Left ventricle myocardium inferior (tissue), 1 donor: ENCODE measurements at regions not wholly inside any gene's neighbourhood (a gene's known extent, or its start where the extent isn't known, plus 50 kb on each side); places are given as distances from the start of the nearest gene placed in this dataset.
"Not testable (repeated sequence)": the region's sequence is repeated elsewhere in the genome, so short reads cannot be mapped to it uniquely, and the experiment has no call there.

Source experiments
- DNase-seq: peaks from one replicate; pipeline ENCODE4 v3.0.0-alpha.2; 2020
- H3K27ac ChIP-seq: fragments of 200-600 bp; replicated peaks from 2 replicates; pipeline ENCODE4 v1.8.0; 2021
- H3K27me3 ChIP-seq: fragments of 200-600 bp; 2 replicates; pipeline ENCODE4 v1.8.0; 2021; ENCODE audit warnings: low read depth
- H3K36me3 ChIP-seq: fragments of 200-600 bp; 2 replicates; pipeline ENCODE4 v1.8.0; 2021
- H3K4me1 ChIP-seq: fragments of 200-600 bp; 2 replicates; pipeline ENCODE4 v1.8.0; 2021
- H3K4me3 ChIP-seq: fragments of 200-600 bp; 2 replicates; pipeline ENCODE4 v1.8.0; 2021; ENCODE audit warnings: mild to moderate bottlenecking, moderate library complexity
- H3K9me3 ChIP-seq: fragments of 200-600 bp; replicated peaks from 2 replicates; pipeline ENCODE4 v1.8.0; 2021
- intact Hi-C: fragments of 100-400 bp; cut with micrococcal nuclease; formaldehyde crosslinking; loops from one replicate; pipeline ENCODE4 v1.11.0; 2022
- TF ChIP-seq, protein P1 (sequence below): fragments of 200-600 bp; IDR thresholded peaks from 2 replicates; pipeline ENCODE4 v1.8.0; 2021; ENCODE audit warnings: antibody characterized with exemption, mild to moderate bottlenecking, borderline replicate concordance
- donor health status: DM: no; HTN: yes; CAD: no; lungs with severe emphysema.

DNA sequence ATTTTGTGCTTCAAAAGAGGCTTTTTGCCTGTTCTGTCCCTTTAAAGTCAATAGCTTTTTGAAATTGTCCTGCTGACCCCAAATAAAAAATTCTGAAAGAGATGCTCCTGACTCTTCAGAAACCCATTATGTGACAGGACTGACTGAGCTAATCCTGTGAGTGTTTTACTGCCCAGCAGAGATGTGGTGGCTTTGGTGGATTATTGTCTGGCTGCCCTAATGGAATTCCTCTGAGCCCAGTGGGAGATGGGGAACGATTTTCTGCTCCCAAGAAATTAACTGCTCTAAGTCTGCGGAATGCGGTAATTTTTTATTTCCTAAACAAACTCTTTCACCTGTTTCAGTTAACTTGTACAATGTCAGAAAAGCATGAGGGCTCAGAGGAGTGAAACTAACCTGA lies 258.2 kb downstream of the IKZF2 start:
- DNase-seq = no peak
- TF ChIP-seq, protein P1, sequence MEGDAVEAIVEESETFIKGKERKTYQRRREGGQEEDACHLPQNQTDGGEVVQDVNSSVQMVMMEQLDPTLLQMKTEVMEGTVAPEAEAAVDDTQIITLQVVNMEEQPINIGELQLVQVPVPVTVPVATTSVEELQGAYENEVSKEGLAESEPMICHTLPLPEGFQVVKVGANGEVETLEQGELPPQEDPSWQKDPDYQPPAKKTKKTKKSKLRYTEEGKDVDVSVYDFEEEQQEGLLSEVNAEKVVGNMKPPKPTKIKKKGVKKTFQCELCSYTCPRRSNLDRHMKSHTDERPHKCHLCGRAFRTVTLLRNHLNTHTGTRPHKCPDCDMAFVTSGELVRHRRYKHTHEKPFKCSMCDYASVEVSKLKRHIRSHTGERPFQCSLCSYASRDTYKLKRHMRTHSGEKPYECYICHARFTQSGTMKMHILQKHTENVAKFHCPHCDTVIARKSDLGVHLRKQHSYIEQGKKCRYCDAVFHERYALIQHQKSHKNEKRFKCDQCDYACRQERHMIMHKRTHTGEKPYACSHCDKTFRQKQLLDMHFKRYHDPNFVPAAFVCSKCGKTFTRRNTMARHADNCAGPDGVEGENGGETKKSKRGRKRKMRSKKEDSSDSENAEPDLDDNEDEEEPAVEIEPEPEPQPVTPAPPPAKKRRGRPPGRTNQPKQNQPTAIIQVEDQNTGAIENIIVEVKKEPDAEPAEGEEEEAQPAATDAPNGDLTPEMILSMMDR = no peak
- no peaks in the 10 kb centered on the region for H3K27me3 ChIP-seq
- peaks cover 4% of the 10 kb centered on the region for H3K4me1 ChIP-seq
- intact Hi-C loops = loop anchor here (5.0 to 10.0 kb wide), 2 partner anchors 118 to 206 kb away; no protein-coding TSS in a partner anchor
- no peak overlapping the region for H3K27ac ChIP-seq
- H3K36me3 ChIP-seq = no peaks in the 10 kb centered on the region
- no peak overlapping the region for H3K4me3 ChIP-seq
- no peaks in the 10 kb centered on the region for H3K9me3 ChIP-seq

DNA sequence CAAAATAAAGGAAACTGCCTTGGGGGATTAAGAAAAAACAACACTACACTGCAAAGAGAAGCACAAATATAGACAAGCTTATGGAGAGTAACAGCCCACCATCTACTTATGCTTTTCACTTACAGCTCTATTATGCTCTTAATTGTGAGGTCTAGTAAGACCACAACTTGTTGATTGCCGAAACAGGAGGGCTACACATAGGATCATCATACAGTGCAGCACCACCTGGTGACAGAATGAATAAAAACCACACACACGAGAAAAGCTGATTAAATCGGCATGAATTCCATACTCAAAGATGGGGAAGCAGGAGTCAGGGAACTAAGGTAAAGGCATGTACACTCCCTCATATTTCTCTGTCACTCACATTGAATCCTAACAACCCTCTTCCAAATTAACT lies 259.2 kb downstream of the IKZF2 start:
- Histone ChIP-seq H3K27me3 (no peaks in the 10 kb centered on the region), H3K36me3 (no peaks in the 10 kb centered on the region), H3K27ac (no peak overlapping the region), H3K9me3 (no peaks in the 10 kb centered on the region), H3K4me3 (no peak overlapping the region), H3K4me1 (peaks cover 4% of the 10 kb centered on the region)
- intact Hi-C loops = loop anchor here (5.0 to 10.0 kb wide), 2 partner anchors 117 to 205 kb away; no protein-coding TSS in a partner anchor
- TF ChIP-seq, protein P1 = peak; percentile 49
- no peak for DNase-seq

DNA sequence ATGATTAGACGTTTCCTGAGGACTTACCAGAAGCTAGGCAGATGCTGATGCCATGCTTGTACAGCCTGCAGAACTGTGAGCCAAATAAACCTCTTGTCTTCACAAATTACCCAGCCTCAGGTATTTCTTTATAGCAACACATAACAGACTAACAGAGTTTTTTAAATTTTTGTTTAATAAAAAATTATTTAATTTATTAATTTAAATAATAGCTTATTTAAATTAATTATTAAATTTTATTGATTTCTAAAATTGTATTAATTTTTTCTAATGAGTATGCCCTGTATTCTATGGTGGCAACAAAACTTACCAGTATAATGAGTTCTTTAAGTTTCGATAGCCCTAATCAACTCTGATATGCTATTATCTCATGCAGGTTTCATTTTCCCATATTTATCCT lies 259.8 kb downstream of the IKZF2 start:
- peaks cover 4% of the 10 kb centered on the region for H3K9me3 ChIP-seq
- peaks cover 4% of the 10 kb centered on the region for H3K4me1 ChIP-seq
- H3K36me3 ChIP-seq = no peaks in the 10 kb centered on the region
- intact Hi-C loops = loop anchor here (5.0 to 10.0 kb wide), 2 partner anchors 117 to 204 kb away; no protein-coding TSS in a partner anchor
- TF ChIP-seq, protein P1 = no peak
- DNase-seq = no peak
- no peak overlapping the region for H3K27ac ChIP-seq
- H3K27me3 ChIP-seq = no peaks in the 10 kb centered on the region
- no peak overlapping the region for H3K4me3 ChIP-seq

DNA sequence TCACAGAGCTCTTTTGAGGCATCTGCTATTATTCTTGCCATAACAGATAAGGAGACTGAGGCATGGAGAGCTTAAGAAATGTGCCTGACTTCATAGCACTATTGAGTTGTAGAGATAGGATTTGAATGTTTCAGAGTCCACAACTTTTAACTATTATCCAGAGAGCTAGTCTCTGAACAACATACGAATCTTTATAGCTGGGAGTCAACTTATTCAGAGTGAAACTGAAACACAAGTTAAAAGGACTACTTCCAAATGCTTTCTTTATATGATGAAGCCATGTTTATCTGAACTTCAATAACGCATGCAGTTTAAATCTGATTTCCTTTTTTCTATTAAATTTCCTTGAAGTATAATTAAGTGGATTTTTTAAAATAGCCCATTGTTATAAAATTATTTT lies 268.8 kb downstream of the IKZF2 start:
- H3K4me1 ChIP-seq = no peaks in the 10 kb centered on the region
- H3K36me3 ChIP-seq = no peaks in the 10 kb centered on the region
- TF ChIP-seq, protein P1 = no peak
- H3K27me3 ChIP-seq = no peaks in the 10 kb centered on the region
- peaks cover 29% of the 10 kb centered on the region for H3K9me3 ChIP-seq
- no peak overlapping the region for H3K4me3 ChIP-seq
- no peak for DNase-seq
- intact Hi-C loops = no loop called here
- H3K27ac ChIP-seq = no peak overlapping the region

DNA sequence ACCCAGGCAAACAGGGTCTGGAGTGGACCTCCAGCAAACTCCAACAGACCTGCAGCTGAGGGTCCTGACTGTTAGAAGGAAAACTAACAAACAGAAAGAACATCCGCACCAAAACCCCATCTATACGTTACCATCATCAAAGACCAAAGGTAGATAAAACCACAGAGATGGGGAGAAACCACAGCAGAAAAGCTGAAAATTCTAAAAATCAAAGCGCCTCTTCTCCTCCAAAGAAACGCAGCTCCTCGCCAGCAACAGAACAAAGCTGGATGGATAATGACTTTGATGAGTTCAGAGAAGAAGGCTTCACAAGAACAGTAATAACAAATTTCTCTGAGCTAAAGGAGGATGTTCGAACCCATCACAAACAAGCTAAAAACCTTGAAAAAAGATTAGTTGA lies 274.9 kb downstream of the IKZF2 start:
- H3K27ac ChIP-seq, H3K36me3 ChIP-seq, H3K4me3 ChIP-seq, intact Hi-C loops, H3K4me1 ChIP-seq, H3K27me3 ChIP-seq, DNase-seq: not testable (repeated sequence)
- H3K9me3 ChIP-seq = peaks cover 16% of the 10 kb centered on the region

DNA sequence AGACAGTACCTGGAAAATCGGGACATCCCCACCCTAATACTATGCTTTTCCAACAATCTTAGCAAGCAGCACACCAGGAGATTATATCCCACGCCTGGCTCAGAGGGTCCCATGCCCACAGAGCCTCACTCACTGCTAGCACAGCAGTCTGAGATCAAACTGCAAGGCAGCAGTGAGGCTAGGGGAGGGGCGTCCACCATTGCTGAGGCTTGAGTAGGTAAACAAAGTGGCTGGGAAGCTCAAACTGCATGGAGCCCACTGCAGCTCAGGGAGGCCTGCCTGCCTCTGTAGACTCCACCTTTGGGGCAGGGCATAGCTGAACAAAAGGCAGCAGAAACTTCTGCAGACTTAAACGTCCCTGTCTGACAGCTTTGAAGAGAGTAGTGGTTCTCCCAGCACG lies 275.5 kb downstream of the IKZF2 start:
- H3K4me1 ChIP-seq, H3K27me3 ChIP-seq, H3K27ac ChIP-seq, H3K36me3 ChIP-seq, DNase-seq, H3K4me3 ChIP-seq, intact Hi-C loops: not testable (repeated sequence)
- H3K9me3 ChIP-seq = peaks cover 16% of the 10 kb centered on the region

DNA sequence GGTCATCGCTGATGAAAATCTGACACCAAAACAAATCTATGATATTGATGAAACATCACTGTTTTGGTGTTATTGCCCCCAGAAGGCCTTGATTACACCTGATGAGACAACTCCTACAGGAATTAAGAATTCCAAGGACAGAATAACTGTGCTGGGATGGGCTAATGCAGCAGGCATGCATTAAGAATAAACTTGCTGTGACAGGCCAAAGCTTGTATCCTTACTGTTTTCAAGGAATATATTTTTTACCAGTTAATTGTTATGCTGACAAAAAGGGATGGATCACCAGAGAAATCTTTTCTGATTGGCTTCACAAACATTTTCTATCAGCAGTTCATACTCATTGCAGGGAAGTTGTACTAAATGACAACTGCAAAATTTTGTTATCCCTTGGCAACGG lies 278.2 kb downstream of the IKZF2 start:
- Histone ChIP-seq H3K27ac (no peak overlapping the region), H3K36me3 (no peaks in the 10 kb centered on the region), H3K4me1 (no peaks in the 10 kb centered on the region), H3K9me3 (peaks cover 13% of the 10 kb centered on the region), H3K27me3 (no peaks in the 10 kb centered on the region), H3K4me3 (no peak overlapping the region)
- DNase-seq = no peak
- intact Hi-C loops = no loop called here
- TF ChIP-seq, protein P1 = no peak
